ENCODE measurements at regions not wholly inside any gene's neighbourhood (a gene's known extent, or its start where the extent isn't known, plus 50 kb on each side); places are given as distances from the start of the nearest gene placed in this dataset.

DNA sequence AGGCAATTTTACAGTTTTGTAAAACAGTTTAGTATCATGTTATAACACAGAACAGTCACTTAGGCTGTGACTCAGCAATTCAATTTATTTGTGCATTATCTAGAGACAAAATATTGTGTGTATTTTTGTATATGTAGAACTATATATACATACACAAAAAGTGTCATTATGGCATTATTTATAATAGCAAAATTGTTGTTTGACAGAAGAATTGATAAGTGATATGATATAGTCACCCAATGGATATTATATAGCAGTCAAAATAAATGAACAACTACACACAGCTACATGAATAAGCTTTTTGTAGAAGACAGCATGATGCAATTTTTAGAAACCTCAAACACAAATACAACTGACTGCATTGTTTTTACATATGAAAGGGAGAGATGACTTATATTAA is 334.0 kb downstream of the TRIB2 start:
- no peak overlapping the region for H2AFZ ChIP-seq (ENCODE audit: low read length)
- no peak overlapping the region for H3K4me3 ChIP-seq (ENCODE audit: low read depth, low read length, poor library complexity, severe bottlenecking)
- BruUV-seq (replicated peaks), result no TSS peak
- H3K4me1 ChIP-seq (ENCODE audit: insufficient read depth, low read length, poor library complexity, severe bottlenecking), result no peaks in the 10 kb centered on the region
- H3K9me2 ChIP-seq (ENCODE audit: insufficient read depth, low read length), result no peaks in the 10 kb centered on the region
- intact Hi-C loops (cut with micrococcal nuclease; ENCODE audit: unreplicated experiment), result no loop called here
- H4K20me1 ChIP-seq (ENCODE audit: insufficient read depth, low read length), result no peaks in the 10 kb centered on the region
- DNase-seq (ENCODE audit: low spot score), result no peak
- no peak overlapping the region for H3K4me2 ChIP-seq (ENCODE audit: low read length)
- POLR2A ChIA-PET, result interaction anchor here (0.6 to 1.6 kb wide), 3 partner anchors 9 to 1980 kb away, joined by 3 to 4 read pairs (median 4); no protein-coding TSS in a partner anchor
- no peaks in the 10 kb centered on the region for H3K79me2 ChIP-seq (ENCODE audit: insufficient read depth, low read depth, low read length)
- no peaks in the 10 kb centered on the region for H3K36me3 ChIP-seq (ENCODE audit: insufficient read depth, low read length)
- H3K9me3 ChIP-seq (ENCODE audit: low read length), result no peaks in the 10 kb centered on the region
- H3K27ac ChIP-seq (ENCODE audit: low read depth, low read length, poor library complexity, severe bottlenecking), result no peak overlapping the region
- TF ChIP-seq EZH2phosphoT487 (IDR thresholded peaks at IDR 0.05; ENCODE audit: borderline replicate concordance, low read depth, low read length), result no peak
- TF ChIP-seq, protein P1, sequence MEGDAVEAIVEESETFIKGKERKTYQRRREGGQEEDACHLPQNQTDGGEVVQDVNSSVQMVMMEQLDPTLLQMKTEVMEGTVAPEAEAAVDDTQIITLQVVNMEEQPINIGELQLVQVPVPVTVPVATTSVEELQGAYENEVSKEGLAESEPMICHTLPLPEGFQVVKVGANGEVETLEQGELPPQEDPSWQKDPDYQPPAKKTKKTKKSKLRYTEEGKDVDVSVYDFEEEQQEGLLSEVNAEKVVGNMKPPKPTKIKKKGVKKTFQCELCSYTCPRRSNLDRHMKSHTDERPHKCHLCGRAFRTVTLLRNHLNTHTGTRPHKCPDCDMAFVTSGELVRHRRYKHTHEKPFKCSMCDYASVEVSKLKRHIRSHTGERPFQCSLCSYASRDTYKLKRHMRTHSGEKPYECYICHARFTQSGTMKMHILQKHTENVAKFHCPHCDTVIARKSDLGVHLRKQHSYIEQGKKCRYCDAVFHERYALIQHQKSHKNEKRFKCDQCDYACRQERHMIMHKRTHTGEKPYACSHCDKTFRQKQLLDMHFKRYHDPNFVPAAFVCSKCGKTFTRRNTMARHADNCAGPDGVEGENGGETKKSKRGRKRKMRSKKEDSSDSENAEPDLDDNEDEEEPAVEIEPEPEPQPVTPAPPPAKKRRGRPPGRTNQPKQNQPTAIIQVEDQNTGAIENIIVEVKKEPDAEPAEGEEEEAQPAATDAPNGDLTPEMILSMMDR (conservative IDR thresholded peaks at IDR 0.05; ENCODE audit: low read length), result no peak
- CTCF ChIA-PET (ENCODE audit: unreplicated experiment), result no interaction called here

DNA sequence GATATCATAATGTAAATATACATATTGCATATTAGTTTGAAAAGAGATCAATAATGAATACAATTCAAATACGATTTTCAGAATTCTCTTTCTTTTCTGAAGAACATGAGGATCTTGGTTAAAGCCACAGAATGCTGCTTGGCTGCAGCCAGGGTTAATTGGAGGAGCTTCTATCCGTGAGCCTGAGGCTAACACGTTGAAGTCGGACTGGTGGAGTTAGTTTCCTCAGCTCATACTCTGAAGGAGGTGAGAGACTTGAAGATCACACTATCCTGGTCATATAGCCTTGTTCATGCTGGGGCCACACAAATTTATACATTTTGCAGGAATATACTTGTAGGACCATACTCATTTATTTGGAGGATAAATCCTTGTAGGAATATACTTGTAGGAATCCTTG is 335.8 kb downstream of the TRIB2 start:
- Histone ChIP-seq H3K4me1 (ENCODE audit: insufficient read depth, low read length, poor library complexity, severe bottlenecking) (no peaks in the 10 kb centered on the region), H3K27ac (ENCODE audit: low read depth, low read length, poor library complexity, severe bottlenecking) (no peak overlapping the region), H3K9me3 (ENCODE audit: low read length) (no peaks in the 10 kb centered on the region), H3K4me3 (ENCODE audit: low read depth, low read length, poor library complexity, severe bottlenecking) (no peak overlapping the region), H3K79me2 (ENCODE audit: insufficient read depth, low read depth, low read length) (no peaks in the 10 kb centered on the region), H4K20me1 (ENCODE audit: insufficient read depth, low read length) (no peaks in the 10 kb centered on the region; the same call in 1 of the 2 replicates), H2AFZ (ENCODE audit: low read length) (no peak overlapping the region), H3K36me3 (ENCODE audit: insufficient read depth, low read length) (no peaks in the 10 kb centered on the region), H3K4me2 (ENCODE audit: low read length) (no peak overlapping the region), H3K9me2 (ENCODE audit: insufficient read depth, low read length) (no peaks in the 10 kb centered on the region)
- POLR2A ChIA-PET, result interaction anchor here (0.6 to 1.6 kb wide), 2 partner anchors 11 to 96 kb away, joined by 3 to 4 read pairs; no protein-coding TSS in a partner anchor
- intact Hi-C loops (cut with micrococcal nuclease; ENCODE audit: unreplicated experiment), result no loop called here
- no TSS peak for BruUV-seq (replicated peaks)
- no peak for TF ChIP-seq EZH2phosphoT487 (IDR thresholded peaks at IDR 0.05; ENCODE audit: borderline replicate concordance, low read depth, low read length)
- TF ChIP-seq, protein P1 (conservative IDR thresholded peaks at IDR 0.05; ENCODE audit: low read length), result no peak
- no peak for DNase-seq (ENCODE audit: low spot score)
- CTCF ChIA-PET (ENCODE audit: unreplicated experiment), result no interaction called here

DNA sequence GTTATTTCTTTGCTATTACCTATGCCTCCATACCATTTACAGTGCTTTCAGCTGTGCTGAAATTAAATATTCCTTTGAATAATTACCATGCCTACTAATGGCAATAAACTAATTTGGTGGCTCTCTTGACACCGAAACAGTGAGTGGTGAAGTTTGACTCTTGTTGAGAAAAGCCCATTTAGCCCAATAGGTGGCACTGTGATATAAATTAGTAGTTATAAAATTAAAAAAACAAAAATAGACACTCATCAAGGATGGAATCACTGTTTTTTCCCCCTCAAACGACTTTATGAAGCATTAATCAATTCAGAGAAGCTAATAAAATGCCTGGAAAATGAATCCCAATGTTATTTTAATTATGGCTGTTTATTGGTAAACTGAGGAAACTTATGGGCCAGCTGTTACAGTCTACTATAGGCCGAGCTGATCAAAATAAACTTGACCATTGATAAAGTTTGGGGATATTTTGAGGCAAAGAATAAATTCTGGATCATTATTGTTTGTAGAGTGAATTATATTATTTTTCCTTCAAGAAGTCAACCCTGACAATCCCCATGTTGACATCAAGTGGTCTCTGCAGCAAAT is 339.6 kb downstream of the TRIB2 start:
- Histone ChIP-seq H4K20me1 (ENCODE audit: insufficient read depth, low read length) (no peaks in the 10 kb centered on the region; the same call in 1 of the 2 replicates), H3K79me2 (ENCODE audit: insufficient read depth, low read depth, low read length) (no peaks in the 10 kb centered on the region), H2AFZ (ENCODE audit: low read length) (no peak overlapping the region), H3K4me2 (ENCODE audit: low read length) (no peak overlapping the region), H3K4me1 (ENCODE audit: insufficient read depth, low read length, poor library complexity, severe bottlenecking) (no peaks in the 10 kb centered on the region), H3K27ac (ENCODE audit: low read depth, low read length, poor library complexity, severe bottlenecking) (no peak overlapping the region), H3K4me3 (ENCODE audit: low read depth, low read length, poor library complexity, severe bottlenecking) (no peak overlapping the region), H3K36me3 (ENCODE audit: insufficient read depth, low read length) (no peaks in the 10 kb centered on the region), H3K9me3 (ENCODE audit: low read length) (no peaks in the 10 kb centered on the region), H3K9me2 (ENCODE audit: insufficient read depth, low read length) (no peaks in the 10 kb centered on the region)
- CTCF ChIA-PET (ENCODE audit: unreplicated experiment), result no interaction called here
- peak; percentile 14 for DNase-seq (ENCODE audit: low spot score)
- TF ChIP-seq, protein P1 (conservative IDR thresholded peaks at IDR 0.05; ENCODE audit: low read length), result peak; percentile 78
- TF ChIP-seq EZH2phosphoT487 (IDR thresholded peaks at IDR 0.05; ENCODE audit: borderline replicate concordance, low read depth, low read length), result no peak
- POLR2A ChIA-PET, result no interaction called here
- no TSS peak for BruUV-seq (replicated peaks)
- intact Hi-C loops (cut with micrococcal nuclease; ENCODE audit: unreplicated experiment), result no loop called here
